ENCODE measurements at regions not wholly inside any gene's neighbourhood (a gene's known extent, or its start where the extent isn't known, plus 50 kb on each side); places are given as distances from the start of the nearest gene placed in this dataset.
A peak's percentile ranks its signal among the peaks of the same experiment; 100 is the strongest.

GRCh38 chr5:109959652-109960051 is 269.9 kb downstream of the MAN2A1 start:
- Histone ChIP-seq H3K56ac (ENCODE audit: insufficient read length, low read depth, low read length) (no peak overlapping the region), H3K27ac (ENCODE audit: insufficient read length, low read depth, low read length) (no peak overlapping the region), H2AK5ac (ENCODE audit: insufficient read length, low read length) (no peak overlapping the region), H3K79me2 (ENCODE audit: insufficient read depth, low read length) (no peaks in the 10 kb centered on the region), H4K8ac (replicated peaks; ENCODE audit: insufficient read length, low read depth, low read length) (no peak overlapping the region), H3K9me3 (ENCODE audit: control insufficient read depth, low read depth, low read length) (no peaks in the 10 kb centered on the region), H2BK5ac (ENCODE audit: insufficient read length, low read length) (no peak overlapping the region), H3K4me1 (ENCODE audit: insufficient read depth, low read length) (no peaks in the 10 kb centered on the region), H2BK120ac (ENCODE audit: low read depth, low read length, poor library complexity, severe bottlenecking) (no peak overlapping the region), H2BK20ac (ENCODE audit: low read depth, low read length, poor library complexity, severe bottlenecking) (no peak overlapping the region), H2BK12ac (ENCODE audit: insufficient read length, low read depth, low read length) (no peak overlapping the region), H2AFZ (ENCODE audit: low read length) (no peak overlapping the region), H3K23ac (ENCODE audit: insufficient read length, low read depth, low read length) (no peak overlapping the region), H2BK15ac (ENCODE audit: low read depth, low read length) (no peak overlapping the region), H3K23me2 (ENCODE audit: insufficient read length, low read depth, low read length, poor library complexity, severe bottlenecking) (no peaks in the 10 kb centered on the region), H4K5ac (ENCODE audit: insufficient read length, low read depth, low read length) (no peak overlapping the region), H4K91ac (ENCODE audit: insufficient read length, low read depth, low read length) (no peak overlapping the region), H3K4ac (ENCODE audit: low read depth, low read length) (no peak overlapping the region), H3K79me1 (ENCODE audit: insufficient read depth, low read depth, low read length, poor library complexity, severe bottlenecking) (no peaks in the 10 kb centered on the region), H3K27me3 (ENCODE audit: insufficient read depth, low read length) (no peaks in the 10 kb centered on the region), H3K14ac (ENCODE audit: insufficient read depth, low read length) (no peak overlapping the region), H4K20me1 (ENCODE audit: control insufficient read depth, insufficient read depth, insufficient read length) (no peaks in the 10 kb centered on the region), H3T11ph (ENCODE audit: low read length) (no peak overlapping the region), H3K9ac (ENCODE audit: extremely low read depth, insufficient read length, low read length) (no peak overlapping the region), H3K18ac (ENCODE audit: insufficient read length, low read depth, low read length) (no peak overlapping the region), H3K4me2 (ENCODE audit: insufficient read depth, insufficient read length, low read length) (no peak overlapping the region)
- DNase-seq, result no peak
- Mint-ChIP-seq H3K9me3 (no peaks in the 10 kb centered on the region), H3K4me1 (no peaks in the 10 kb centered on the region), H3K27me3 (ENCODE audit: low read depth) (no peaks in the 10 kb centered on the region), H3K27ac (no peak overlapping the region), H3K4me3 (no peak overlapping the region), H3K36me3 (ENCODE audit: insufficient read depth in 1 of 3, low read depth in 3 of 3) (no peaks in the 10 kb centered on the region)
- peak; percentile 59 for TF ChIP-seq CTCF (conservative IDR thresholded peaks at IDR 0.05)
- no CpG with 5 or more reads among the region's 1 CpG for WGBS (ENCODE audit: extremely low coverage, insufficient read length, low lambda C conversion rate)

All from H9 (cell line).